HEK293 (cell line): ENCODE measurements at regions not wholly inside any gene's neighbourhood (a gene's known extent, or its start where the extent isn't known, plus 50 kb on each side); places are given as distances from the start of the nearest gene placed in this dataset.

Experiments used
- CTCF ChIA-PET: fragments of 350-600 bp; formaldehyde crosslinking; extraction: SDS; loops from one replicate; lab custom pipeline; 2021; ENCODE audit warnings: antibody characterized with exemption; lab: Yijun Ruan, JAX
- POLR2A ChIA-PET: fragments of 300-600 bp; formaldehyde crosslinking; extraction: SDS; loops from one replicate; lab custom pipeline; 2020; ENCODE audit warnings: antibody characterized with exemption, inconsistent platforms; lab: Yijun Ruan, JAX
- H3K27ac ChIP-seq: fragments of 200-500 bp; sonication (Bioruptor generic); 2 replicates; pipeline ENCODE4 v1.5.1; 2014; ENCODE audit warnings: low read depth, low read length, control low read depth, inconsistent platforms; ENCODE audit errors: extremely low read depth
- H3K36me3 ChIP-seq, 2 experiments: fragments of 200-500 bp in 1 of 2; sonication (Bioruptor generic) in 1 of 2; 1 replicate in 1 of 2; 2 replicates in 1 of 2; pipeline ENCODE4 v1.5.1; 2014 to 2017; ENCODE audit warnings: inconsistent platforms in 2 of 2, low read length in 2 of 2; ENCODE audit not compliant: control insufficient read depth in 2 of 2, insufficient read depth in 1 of 2
- H3K4me1 ChIP-seq: fragments of 200-500 bp; sonication (Bioruptor generic); 2 replicates; pipeline ENCODE4 v1.5.1; 2014; ENCODE audit warnings: mild to moderate bottlenecking, low read length, inconsistent platforms; ENCODE audit not compliant: control insufficient read depth, insufficient read depth
- H3K4me3 ChIP-seq: 2 replicates; pipeline ENCODE4 v1.5.1; 2011; ENCODE audit warnings: low read depth, mild to moderate bottlenecking, control low read depth, low read length, moderate library complexity
- H3K9me3 ChIP-seq: fragments of 200-500 bp; sonication (Bioruptor generic); 2 replicates; pipeline ENCODE4 v1.5.1; 2014; ENCODE audit warnings: low read depth, low read length, inconsistent platforms; ENCODE audit not compliant: control insufficient read depth, insufficient read depth
- ZBTB49 ChIP-seq: fragments of 450-650 bp; formaldehyde crosslinking; IDR thresholded peaks from 2 replicates; pipeline ENCODE4 v1.5.1; 2016; ENCODE audit warnings: missing biosample characterization, missing genetic modification characterization, low read depth
- ZBTB8A ChIP-seq: fragments of 450-650 bp; formaldehyde crosslinking; IDR thresholded peaks from 2 replicates; pipeline ENCODE4 v1.5.1; 2016; ENCODE audit warnings: missing biosample characterization, missing genetic modification characterization
- ZFP3 ChIP-seq: fragments of 450-650 bp; formaldehyde crosslinking; IDR thresholded peaks from 2 replicates; pipeline ENCODE4 v1.5.1; 2016; ENCODE audit warnings: low read depth, missing biosample characterization, missing genetic modification characterization
- ZNF140 ChIP-seq: fragments of 450-650 bp; formaldehyde crosslinking; IDR thresholded peaks from 2 replicates; pipeline ENCODE4 v1.5.1; 2016; ENCODE audit warnings: missing biosample characterization, missing genetic modification characterization
- ZNF23 ChIP-seq: fragments of 450-650 bp; formaldehyde crosslinking; IDR thresholded peaks from 2 replicates; pipeline ENCODE4 v1.5.1; 2016; ENCODE audit warnings: missing biosample characterization, missing genetic modification characterization, borderline replicate concordance
- ZNF24 ChIP-seq: fragments of 450-650 bp; formaldehyde crosslinking; IDR thresholded peaks from 2 replicates; pipeline ENCODE4 v1.5.1; 2016; ENCODE audit warnings: missing biosample characterization, missing genetic modification characterization
- ZNF292 ChIP-seq: fragments of 450-650 bp; formaldehyde crosslinking; IDR thresholded peaks from 2 replicates; pipeline ENCODE4 v1.5.1; 2016; ENCODE audit warnings: low read depth, missing biosample characterization, missing genetic modification characterization, borderline replicate concordance
- ZNF302 ChIP-seq: fragments of 450-650 bp; formaldehyde crosslinking; IDR thresholded peaks from 2 replicates; pipeline ENCODE4 v1.5.1; 2016; ENCODE audit warnings: missing biosample characterization, missing genetic modification characterization, low read depth
- ZNF311 ChIP-seq: fragments of 450-650 bp; formaldehyde crosslinking; IDR thresholded peaks from 2 replicates; pipeline ENCODE4 v1.5.1; 2017; ENCODE audit warnings: missing biosample characterization, missing genetic modification characterization, borderline replicate concordance
- ZNF416 ChIP-seq: fragments of 450-650 bp; formaldehyde crosslinking; IDR thresholded peaks from 2 replicates; pipeline ENCODE4 v1.5.1; 2016; ENCODE audit warnings: missing biosample characterization, missing genetic modification characterization
- ZNF433 ChIP-seq: fragments of 450-650 bp; formaldehyde crosslinking; IDR thresholded peaks from 2 replicates; pipeline ENCODE4 v1.5.1; 2016; ENCODE audit warnings: missing biosample characterization, missing genetic modification characterization, low read depth
- ZNF514 ChIP-seq: fragments of 450-650 bp; formaldehyde crosslinking; IDR thresholded peaks from 2 replicates; pipeline ENCODE4 v1.5.1; 2016; ENCODE audit warnings: missing biosample characterization, missing genetic modification characterization
- ZNF548 ChIP-seq: fragments of 450-650 bp; formaldehyde crosslinking; IDR thresholded peaks from 2 replicates; pipeline ENCODE4 v1.5.1; 2016; ENCODE audit warnings: missing biosample characterization, missing genetic modification characterization
- ZNF677 ChIP-seq: fragments of 450-650 bp; IDR thresholded peaks from 2 replicates; pipeline ENCODE4 v1.5.0; 2018; ENCODE audit warnings: missing biosample characterization, mild to moderate bottlenecking, missing genetic modification characterization, moderate library complexity
- ZNF785 ChIP-seq: fragments of 450-650 bp; formaldehyde crosslinking; IDR thresholded peaks from 2 replicates; pipeline ENCODE4 v1.5.1; 2016; ENCODE audit warnings: missing biosample characterization, missing genetic modification characterization
- ZSCAN16 ChIP-seq: fragments of 450-650 bp; formaldehyde crosslinking; IDR thresholded peaks from 2 replicates; pipeline ENCODE4 v1.5.1; 2016; ENCODE audit warnings: missing biosample characterization, missing genetic modification characterization
- ZSCAN23 ChIP-seq: fragments of 450-650 bp; formaldehyde crosslinking; IDR thresholded peaks from 2 replicates; pipeline ENCODE4 v1.5.1; 2016; ENCODE audit warnings: missing biosample characterization, missing genetic modification characterization
- TF ChIP-seq, protein P1 (sequence below): fragments of 450-650 bp; formaldehyde crosslinking; IDR thresholded peaks from 2 replicates; pipeline ENCODE4 v1.5.1; 2016; ENCODE audit warnings: missing biosample characterization, missing genetic modification characterization
- TF ChIP-seq, protein P2 (sequence below): fragments of 450-650 bp; formaldehyde crosslinking; IDR thresholded peaks from 2 replicates; pipeline ENCODE4 v1.5.1; 2016; ENCODE audit warnings: missing biosample characterization, missing genetic modification characterization
- TF ChIP-seq, protein P3 (sequence below): fragments of 450-650 bp; formaldehyde crosslinking; IDR thresholded peaks from 2 replicates; pipeline ENCODE4 v1.5.1; 2017; ENCODE audit warnings: missing biosample characterization, missing genetic modification characterization

DNA sequence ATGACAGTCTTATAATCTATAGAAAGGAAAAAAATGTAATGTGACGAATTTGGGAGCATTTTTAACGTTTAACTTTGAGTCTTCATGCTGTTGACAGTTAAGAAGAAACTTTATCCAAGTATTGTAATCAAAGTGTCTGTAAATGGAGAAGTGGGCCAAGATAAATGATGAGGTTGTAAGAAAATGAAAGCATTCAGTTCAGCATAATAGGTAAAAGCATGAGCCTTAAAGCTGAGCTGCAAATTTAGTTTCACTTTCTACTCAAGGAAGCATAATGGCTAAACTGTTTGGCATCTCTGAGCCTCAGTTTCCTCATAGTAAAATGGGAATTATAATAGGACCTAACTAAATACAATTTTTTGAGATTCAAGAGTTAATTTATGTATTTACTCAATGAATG lies 1554.8 kb downstream of the KCNT2 start (continued):
- no peak for TF ChIP-seq ZSCAN16 (tag by site-specific recombination)

DNA sequence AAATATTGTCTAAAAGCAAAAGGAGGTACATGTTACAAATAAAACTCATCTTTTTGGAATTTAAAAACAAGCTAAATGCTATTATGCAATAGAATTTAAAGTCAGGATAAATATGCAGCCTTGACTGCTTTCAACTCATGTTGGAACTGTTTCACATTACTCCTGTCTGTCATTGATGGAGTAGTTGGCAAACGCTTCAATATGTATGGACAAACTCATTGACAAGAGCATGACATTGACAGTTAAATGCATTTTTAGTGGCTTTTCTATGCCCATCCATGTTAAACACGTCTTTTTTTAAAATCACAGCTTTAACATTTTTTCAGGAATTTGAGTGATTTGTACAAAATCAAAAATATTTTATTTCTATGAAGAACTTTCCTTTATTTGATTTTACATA lies 1560.5 kb downstream of the KCNT2 start:
- no peak overlapping the region for H3K4me3 ChIP-seq
- H3K4me1 ChIP-seq: no peaks in the 10 kb centered on the region
- TF ChIP-seq ZNF433 (no peak), ZNF24 (tag by site-specific recombination) (no peak), ZFP3 (tag by site-specific recombination) (no peak), ZNF677 (tag by site-specific recombination) (no peak), ZNF302 (tag by site-specific recombination) (no peak), ZSCAN23 (tag by site-specific recombination) (no peak), ZNF416 (no peak), ZBTB49 (tag by site-specific recombination) (no peak), ZNF23 (tag by site-specific recombination) (no peak), ZNF785 (tag by site-specific recombination) (no peak), ZNF140 (tag by site-specific recombination) (no peak), ZNF292 (tag by site-specific recombination) (no peak), ZNF311 (no peak), ZBTB8A (tag by site-specific recombination) (no peak), ZNF514 (tag by site-specific recombination) (no peak), ZNF548 (tag by site-specific recombination) (no peak)
- TF ChIP-seq, protein P1, sequence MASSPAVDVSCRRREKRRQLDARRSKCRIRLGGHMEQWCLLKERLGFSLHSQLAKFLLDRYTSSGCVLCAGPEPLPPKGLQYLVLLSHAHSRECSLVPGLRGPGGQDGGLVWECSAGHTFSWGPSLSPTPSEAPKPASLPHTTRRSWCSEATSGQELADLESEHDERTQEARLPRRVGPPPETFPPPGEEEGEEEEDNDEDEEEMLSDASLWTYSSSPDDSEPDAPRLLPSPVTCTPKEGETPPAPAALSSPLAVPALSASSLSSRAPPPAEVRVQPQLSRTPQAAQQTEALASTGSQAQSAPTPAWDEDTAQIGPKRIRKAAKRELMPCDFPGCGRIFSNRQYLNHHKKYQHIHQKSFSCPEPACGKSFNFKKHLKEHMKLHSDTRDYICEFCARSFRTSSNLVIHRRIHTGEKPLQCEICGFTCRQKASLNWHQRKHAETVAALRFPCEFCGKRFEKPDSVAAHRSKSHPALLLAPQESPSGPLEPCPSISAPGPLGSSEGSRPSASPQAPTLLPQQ (tag by site-specific recombination): no peak
- TF ChIP-seq, protein P2, sequence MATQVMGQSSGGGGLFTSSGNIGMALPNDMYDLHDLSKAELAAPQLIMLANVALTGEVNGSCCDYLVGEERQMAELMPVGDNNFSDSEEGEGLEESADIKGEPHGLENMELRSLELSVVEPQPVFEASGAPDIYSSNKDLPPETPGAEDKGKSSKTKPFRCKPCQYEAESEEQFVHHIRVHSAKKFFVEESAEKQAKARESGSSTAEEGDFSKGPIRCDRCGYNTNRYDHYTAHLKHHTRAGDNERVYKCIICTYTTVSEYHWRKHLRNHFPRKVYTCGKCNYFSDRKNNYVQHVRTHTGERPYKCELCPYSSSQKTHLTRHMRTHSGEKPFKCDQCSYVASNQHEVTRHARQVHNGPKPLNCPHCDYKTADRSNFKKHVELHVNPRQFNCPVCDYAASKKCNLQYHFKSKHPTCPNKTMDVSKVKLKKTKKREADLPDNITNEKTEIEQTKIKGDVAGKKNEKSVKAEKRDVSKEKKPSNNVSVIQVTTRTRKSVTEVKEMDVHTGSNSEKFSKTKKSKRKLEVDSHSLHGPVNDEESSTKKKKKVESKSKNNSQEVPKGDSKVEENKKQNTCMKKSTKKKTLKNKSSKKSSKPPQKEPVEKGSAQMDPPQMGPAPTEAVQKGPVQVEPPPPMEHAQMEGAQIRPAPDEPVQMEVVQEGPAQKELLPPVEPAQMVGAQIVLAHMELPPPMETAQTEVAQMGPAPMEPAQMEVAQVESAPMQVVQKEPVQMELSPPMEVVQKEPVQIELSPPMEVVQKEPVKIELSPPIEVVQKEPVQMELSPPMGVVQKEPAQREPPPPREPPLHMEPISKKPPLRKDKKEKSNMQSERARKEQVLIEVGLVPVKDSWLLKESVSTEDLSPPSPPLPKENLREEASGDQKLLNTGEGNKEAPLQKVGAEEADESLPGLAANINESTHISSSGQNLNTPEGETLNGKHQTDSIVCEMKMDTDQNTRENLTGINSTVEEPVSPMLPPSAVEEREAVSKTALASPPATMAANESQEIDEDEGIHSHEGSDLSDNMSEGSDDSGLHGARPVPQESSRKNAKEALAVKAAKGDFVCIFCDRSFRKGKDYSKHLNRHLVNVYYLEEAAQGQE (tag by site-specific recombination): no peak
- TF ChIP-seq, protein P3, sequence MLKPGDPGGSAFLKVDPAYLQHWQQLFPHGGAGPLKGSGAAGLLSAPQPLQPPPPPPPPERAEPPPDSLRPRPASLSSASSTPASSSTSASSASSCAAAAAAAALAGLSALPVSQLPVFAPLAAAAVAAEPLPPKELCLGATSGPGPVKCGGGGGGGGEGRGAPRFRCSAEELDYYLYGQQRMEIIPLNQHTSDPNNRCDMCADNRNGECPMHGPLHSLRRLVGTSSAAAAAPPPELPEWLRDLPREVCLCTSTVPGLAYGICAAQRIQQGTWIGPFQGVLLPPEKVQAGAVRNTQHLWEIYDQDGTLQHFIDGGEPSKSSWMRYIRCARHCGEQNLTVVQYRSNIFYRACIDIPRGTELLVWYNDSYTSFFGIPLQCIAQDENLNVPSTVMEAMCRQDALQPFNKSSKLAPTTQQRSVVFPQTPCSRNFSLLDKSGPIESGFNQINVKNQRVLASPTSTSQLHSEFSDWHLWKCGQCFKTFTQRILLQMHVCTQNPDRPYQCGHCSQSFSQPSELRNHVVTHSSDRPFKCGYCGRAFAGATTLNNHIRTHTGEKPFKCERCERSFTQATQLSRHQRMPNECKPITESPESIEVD (tag by site-specific recombination): no peak
- no peak overlapping the region for H3K27ac ChIP-seq
- CTCF ChIA-PET: no interaction called here
- H3K9me3 ChIP-seq: no peaks in the 10 kb centered on the region
- H3K36me3 ChIP-seq: no peaks in the 10 kb centered on the region
- POLR2A ChIA-PET: no interaction called here
